GM12873 (cell line): ENCODE measurements at regions not wholly inside any gene's neighbourhood (a gene's known extent, or its start where the extent isn't known, plus 50 kb on each side); places are given as distances from the start of the nearest gene placed in this dataset.

Experiments
- TF ChIP-seq, protein P1 (sequence below): IDR thresholded peaks from 2 replicates; pipeline ENCODE4 v1.5.1; 2012; ENCODE audit warnings: low read depth, mild to moderate bottlenecking, moderate library complexity, low read length, control low read depth; ENCODE audit not compliant: insufficient read depth; ENCODE audit errors: missing control alignments

DNA sequence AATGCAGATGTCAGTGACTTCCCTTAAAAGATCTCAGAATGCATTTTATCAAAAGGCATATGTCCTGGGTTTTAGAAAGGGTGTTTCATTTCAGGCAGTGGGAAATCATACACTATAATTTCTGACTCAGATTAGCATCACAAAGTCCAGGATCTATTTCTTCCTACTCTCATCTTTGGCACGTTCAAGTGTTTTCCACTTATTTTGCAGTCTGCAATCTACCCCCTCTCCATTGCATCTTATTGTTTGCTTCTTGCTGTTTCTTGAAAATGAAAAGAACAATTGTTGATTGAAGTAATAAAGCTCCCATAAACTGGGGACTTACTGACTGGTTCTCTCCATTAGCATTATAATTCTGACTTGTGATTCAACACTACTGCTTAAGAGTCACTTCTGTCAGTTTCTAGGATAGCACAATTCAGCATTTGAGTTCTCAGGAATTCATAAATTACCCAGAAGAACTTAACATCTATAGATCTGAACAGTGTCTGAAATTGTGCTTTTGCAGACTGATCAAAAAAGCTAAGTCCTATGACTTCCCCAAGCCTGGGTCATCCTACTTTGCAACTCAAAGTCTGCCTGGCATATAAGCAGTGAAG is 332.9 kb downstream of the RASEF start:
- TF ChIP-seq, protein P1, sequence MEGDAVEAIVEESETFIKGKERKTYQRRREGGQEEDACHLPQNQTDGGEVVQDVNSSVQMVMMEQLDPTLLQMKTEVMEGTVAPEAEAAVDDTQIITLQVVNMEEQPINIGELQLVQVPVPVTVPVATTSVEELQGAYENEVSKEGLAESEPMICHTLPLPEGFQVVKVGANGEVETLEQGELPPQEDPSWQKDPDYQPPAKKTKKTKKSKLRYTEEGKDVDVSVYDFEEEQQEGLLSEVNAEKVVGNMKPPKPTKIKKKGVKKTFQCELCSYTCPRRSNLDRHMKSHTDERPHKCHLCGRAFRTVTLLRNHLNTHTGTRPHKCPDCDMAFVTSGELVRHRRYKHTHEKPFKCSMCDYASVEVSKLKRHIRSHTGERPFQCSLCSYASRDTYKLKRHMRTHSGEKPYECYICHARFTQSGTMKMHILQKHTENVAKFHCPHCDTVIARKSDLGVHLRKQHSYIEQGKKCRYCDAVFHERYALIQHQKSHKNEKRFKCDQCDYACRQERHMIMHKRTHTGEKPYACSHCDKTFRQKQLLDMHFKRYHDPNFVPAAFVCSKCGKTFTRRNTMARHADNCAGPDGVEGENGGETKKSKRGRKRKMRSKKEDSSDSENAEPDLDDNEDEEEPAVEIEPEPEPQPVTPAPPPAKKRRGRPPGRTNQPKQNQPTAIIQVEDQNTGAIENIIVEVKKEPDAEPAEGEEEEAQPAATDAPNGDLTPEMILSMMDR, result no peak

- TF ChIP-seq, protein P1, result no peak
These were observed 330.0 kb downstream of the RASEF start for GRCh38 chr9:82732928-82733327.

GRCh38 chr9:82736126-82736525 is 326.8 kb downstream of the RASEF start:
- TF ChIP-seq, protein P1, result no peak

DNA sequence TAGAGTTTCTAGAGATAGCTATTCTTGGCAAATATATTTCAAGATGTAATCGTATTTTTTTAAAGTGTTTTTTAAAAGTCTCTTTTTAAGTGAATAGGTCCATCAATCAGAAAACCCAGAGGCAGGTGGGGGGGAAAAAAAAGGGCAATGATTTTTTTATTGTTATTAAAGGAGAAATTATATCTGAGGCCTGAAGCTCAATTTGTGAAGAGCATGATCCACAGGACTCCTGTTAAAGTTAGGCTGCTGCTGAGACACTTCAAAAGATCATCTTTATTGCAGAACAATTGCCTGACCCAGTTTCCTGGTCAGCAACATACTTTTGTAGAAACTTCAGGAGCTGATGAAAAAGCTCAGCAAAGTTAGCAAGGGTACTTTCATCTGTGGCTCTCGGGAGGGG is 326.2 kb downstream of the RASEF start:
- TF ChIP-seq, protein P1, result no peak

DNA sequence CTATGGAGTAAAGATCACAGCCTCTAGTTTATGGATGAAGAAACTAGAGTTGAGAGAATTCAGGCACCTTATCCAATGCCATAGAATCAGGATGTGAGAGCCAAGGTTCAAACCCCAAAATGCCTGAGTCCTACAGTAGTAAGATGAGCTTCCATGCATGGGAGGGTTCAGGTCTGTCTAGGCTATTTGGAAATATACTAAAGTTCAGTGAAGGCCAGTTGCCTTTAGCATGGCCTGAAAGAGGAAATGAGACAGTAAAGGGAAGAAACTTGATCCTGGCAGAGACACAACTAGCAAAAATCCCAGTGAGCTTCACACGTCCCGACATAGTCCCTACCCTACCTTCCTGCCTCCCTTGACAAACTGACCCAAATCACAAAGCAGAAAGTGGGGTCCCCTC is 317.0 kb downstream of the RASEF start:
- TF ChIP-seq, protein P1, result no peak

DNA sequence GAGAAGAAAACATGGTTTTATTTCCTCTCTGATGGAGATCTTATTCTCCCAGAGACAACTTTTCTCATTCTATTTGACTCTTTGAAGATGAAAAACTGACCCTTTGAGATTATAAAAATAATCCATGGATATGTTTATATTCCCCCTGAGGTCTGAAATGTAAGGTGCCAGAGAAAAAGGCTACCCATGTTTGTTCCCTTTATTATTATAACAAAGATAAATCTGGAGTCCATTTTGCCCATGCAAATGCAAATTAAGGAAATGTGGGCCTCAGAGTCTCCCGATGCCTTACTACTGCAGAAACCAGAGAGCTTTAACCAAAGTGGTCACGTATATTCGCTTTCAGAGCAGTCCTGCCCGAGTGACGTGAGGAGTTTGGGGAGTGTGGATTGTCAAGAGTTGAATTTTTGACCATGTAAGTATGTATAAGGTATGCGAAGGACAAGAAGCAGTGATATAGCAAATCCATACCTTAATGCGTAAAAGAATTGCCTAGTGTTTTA is 312.5 kb downstream of the RASEF start:
- TF ChIP-seq, protein P1, result no peak

- TF ChIP-seq, protein P1, result no peak
These were observed 305.0 kb downstream of the RASEF start for GRCh38 chr9:82757924-82758323.
